BE2C (cell line): ENCODE measurements at regions not wholly inside any gene's neighbourhood (a gene's known extent, or its start where the extent isn't known, plus 50 kb on each side); places are given as distances from the start of the nearest gene placed in this dataset.

ENCODE experiments used
- DNase-seq: peaks from one replicate; pipeline ENCODE4 v3.0.0-alpha.2; 2020
- H3K27me3 ChIP-seq: fragments of 250-450 bp; sonication (Bioruptor Pico); 2 replicates; pipeline ENCODE4 v1.5.1; 2020; ENCODE audit warnings: mild to moderate bottlenecking
- H3K36me3 ChIP-seq: fragments of 250-450 bp; sonication (Bioruptor Pico); 2 replicates; pipeline ENCODE4 v1.5.1; 2020; ENCODE audit warnings: mild to moderate bottlenecking
- H3K4me1 ChIP-seq: fragments of 250-450 bp; sonication (Bioruptor Pico); 2 replicates; pipeline ENCODE4 v1.5.1; 2020
- H3K4me3 ChIP-seq: 2 replicates; pipeline ENCODE4 v1.5.1; 2011; ENCODE audit warnings: low read depth, low read length
- H3K9me3 ChIP-seq: fragments of 250-450 bp; sonication (Bioruptor Pico); 2 replicates; pipeline ENCODE4 v1.5.1; 2020
- TF ChIP-seq, protein P1 (sequence below): IDR thresholded peaks from 2 replicates; pipeline ENCODE4 v1.5.1; 2012; ENCODE audit warnings: mild to moderate bottlenecking, low read depth, low read length

DNA sequence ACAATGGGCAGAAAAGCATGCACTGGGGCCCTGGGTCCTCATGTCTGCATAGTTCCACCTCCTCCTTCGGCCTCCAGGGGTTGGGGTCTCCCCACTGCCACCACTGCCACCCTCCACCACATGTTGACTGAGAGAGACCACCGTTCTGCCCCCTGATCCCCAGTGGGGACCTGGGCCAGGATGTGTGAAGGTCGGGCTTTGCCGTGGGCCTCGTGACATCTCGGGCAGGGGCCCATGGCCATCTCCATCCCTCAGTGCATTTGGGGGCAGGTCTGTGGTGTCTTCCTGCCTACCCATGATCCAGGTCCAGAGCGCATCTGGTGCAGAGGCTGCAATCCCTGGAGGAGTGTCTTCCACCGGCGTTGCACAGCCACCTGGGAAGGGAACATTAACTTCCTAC lies 166.8 kb upstream of the POU3F3 start:
- Histone ChIP-seq H3K4me3 (no peak overlapping the region), H3K4me1 (no peaks in the 10 kb centered on the region), H3K36me3 (no peaks in the 10 kb centered on the region), H3K27me3 (no peaks in the 10 kb centered on the region), H3K9me3 (no peaks in the 10 kb centered on the region)
- DNase-seq = no peak
- TF ChIP-seq, protein P1, sequence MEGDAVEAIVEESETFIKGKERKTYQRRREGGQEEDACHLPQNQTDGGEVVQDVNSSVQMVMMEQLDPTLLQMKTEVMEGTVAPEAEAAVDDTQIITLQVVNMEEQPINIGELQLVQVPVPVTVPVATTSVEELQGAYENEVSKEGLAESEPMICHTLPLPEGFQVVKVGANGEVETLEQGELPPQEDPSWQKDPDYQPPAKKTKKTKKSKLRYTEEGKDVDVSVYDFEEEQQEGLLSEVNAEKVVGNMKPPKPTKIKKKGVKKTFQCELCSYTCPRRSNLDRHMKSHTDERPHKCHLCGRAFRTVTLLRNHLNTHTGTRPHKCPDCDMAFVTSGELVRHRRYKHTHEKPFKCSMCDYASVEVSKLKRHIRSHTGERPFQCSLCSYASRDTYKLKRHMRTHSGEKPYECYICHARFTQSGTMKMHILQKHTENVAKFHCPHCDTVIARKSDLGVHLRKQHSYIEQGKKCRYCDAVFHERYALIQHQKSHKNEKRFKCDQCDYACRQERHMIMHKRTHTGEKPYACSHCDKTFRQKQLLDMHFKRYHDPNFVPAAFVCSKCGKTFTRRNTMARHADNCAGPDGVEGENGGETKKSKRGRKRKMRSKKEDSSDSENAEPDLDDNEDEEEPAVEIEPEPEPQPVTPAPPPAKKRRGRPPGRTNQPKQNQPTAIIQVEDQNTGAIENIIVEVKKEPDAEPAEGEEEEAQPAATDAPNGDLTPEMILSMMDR = no peak

DNA sequence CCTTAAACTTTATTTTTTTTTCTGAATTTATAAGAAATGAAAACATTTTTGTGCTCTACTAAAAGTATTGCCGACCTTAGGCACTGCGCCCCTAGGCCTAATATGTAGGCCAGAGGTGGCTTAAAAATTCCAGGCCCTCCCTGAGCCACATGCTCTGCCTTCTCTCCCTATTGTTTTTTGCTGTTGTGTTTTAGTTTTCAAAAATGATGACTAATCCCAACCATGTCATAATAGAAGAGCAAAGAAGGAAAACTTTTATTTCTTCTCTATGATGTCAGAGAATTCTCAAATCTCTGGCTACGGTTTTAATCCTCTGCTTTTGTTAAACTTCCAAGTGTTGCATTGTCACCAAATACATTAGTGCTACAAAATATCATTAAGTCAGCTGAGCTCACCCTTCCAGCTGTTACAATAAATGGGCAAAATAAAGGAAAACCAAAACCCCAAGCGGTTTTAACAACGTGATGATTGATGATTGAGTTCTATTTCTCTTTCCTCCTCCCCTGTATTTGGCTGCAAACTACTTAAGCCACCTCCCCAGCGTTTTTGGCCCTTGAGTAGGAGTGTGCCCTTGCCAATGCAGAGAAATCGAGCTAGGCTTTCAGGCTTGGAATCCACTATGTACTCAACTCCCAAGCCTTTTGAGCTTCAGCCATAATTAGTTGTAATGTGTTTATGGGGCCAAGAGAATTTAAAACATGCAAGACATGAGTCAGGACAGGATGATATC lies 163.5 kb upstream of the POU3F3 start:
- H3K27me3 ChIP-seq = no peaks in the 10 kb centered on the region
- TF ChIP-seq, protein P1 = no peak

DNA sequence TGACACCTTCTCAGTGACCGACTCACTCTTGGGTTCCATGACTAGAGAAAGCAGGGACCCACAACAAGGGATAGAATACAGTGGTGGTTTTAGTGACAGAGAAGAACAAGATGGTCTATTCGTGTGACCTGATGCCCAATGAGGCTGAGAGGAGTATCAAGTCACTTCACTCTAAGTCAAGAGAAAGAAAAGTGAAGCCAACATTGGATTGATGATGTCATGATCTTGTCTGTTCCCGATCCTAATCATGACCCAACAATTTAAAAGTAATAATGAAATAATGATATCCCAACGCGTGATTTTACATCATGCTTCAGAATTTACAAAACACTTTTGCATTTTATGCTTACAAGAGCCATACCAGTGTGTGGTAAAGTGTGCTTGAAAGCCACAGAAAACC lies 155.6 kb upstream of the POU3F3 start:
- DNase-seq = no peak
- H3K9me3 ChIP-seq = no peaks in the 10 kb centered on the region
- no peaks in the 10 kb centered on the region; the same call in 1 of the 2 replicates for H3K4me1 ChIP-seq
- no peaks in the 10 kb centered on the region for H3K27me3 ChIP-seq
- H3K4me3 ChIP-seq = no peak overlapping the region
- TF ChIP-seq, protein P1 = no peak
- H3K36me3 ChIP-seq = no peaks in the 10 kb centered on the region

More for the DNA sequence above, 163.5 kb upstream of the POU3F3 start:
- no peak overlapping the region for H3K4me3 ChIP-seq
- no peaks in the 10 kb centered on the region for H3K36me3 ChIP-seq
- no peaks in the 10 kb centered on the region for H3K9me3 ChIP-seq
- H3K4me1 ChIP-seq = no peaks in the 10 kb centered on the region
- DNase-seq = no peak

DNA sequence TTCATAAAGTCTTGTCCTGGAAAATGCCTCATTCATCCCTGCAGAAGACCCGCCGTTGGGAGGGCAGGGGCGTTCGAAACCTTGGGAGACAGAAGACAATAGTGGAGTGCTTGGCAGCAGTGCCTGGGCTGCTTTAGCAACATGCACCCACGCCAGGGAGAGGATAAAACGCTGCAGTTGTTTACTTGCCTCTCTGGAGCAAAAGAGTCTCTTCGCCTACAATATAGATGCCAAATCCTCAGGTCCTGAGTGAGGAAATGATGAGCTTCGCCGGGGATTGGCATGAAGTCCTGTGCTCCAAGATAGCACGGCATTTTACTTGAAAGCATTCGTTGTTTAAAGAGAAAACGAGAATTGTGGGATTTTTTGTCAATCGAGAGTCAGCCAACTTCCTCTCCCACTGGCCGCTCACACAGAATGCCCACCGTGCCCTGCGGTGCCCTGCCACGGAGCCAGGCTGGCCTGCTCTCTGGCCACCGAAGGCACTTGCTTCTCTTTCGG lies 152.5 kb upstream of the POU3F3 start:
- Histone ChIP-seq H3K27me3 (no peaks in the 10 kb centered on the region), H3K4me1 (no peaks in the 10 kb centered on the region; the same call in 1 of the 2 replicates), H3K4me3 (no peak overlapping the region), H3K36me3 (no peaks in the 10 kb centered on the region), H3K9me3 (no peaks in the 10 kb centered on the region)
- no peak for DNase-seq
- TF ChIP-seq, protein P1 = no peak

DNA sequence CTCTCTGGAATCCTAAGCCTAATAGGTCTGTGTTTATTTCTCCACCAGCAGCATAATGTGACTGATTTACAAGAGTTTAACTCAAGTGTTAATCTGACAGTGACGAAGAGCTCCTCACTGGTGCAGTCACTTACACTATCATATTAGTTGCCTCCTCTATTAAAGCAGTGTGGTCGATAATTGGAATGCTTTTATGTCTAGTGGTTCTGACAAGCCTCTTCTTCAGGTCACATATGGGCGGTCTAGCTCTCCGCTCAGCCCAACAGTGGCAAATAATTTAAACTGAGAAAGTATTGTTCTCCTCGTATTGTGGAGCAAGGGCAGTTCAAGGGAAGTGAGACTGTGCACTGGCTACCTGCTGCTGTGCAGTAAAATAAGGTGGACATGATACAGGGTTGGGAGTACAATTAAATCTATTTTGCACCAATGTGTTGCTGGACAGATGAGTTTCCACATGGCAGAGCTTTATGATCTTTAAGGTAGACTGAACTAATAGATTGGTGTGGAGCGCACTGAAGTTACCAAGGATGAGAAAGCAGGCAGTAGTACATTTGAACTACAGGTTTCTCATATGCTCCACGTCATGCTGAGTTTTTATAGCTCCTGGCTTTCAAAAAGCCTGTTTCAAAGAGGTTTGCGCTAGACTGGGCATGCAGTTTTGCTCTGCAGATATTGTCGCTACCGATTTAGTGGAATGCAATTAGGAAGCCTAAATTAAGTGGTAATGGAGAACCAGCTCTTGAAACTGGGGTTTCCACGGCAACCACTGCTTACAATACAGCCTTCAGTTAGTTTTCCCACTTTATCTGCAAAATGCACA lies 151.7 kb upstream of the POU3F3 start:
- no peaks in the 10 kb centered on the region for H3K27me3 ChIP-seq
- no peaks in the 10 kb centered on the region for H3K9me3 ChIP-seq
- H3K4me1 ChIP-seq = no peaks in the 10 kb centered on the region; the same call in none of the 2 replicates
- no peak for DNase-seq
- TF ChIP-seq, protein P1 = no peak
- peak overlapping the region; percentile 29 for H3K4me3 ChIP-seq
- H3K36me3 ChIP-seq = no peaks in the 10 kb centered on the region

DNA sequence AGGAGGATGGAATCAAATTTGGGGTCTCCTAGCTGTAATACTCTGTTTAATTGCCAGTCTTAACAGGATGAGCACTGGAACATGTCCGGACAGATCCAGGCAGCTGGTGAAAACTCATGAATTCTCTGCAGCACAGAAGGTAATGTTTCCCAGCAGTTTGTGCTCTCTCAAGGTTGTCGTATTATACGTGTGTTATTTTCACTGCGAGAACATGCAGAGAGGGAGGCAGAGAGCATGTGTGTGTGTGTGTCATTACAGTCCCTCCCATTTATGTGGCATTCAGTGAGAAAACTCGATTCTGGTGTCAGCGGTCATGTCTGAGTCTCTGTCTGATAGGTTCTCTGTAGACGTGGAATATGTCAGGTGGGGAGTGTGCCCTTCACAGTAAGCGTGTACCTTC lies 150.2 kb upstream of the POU3F3 start:
- no peak for DNase-seq

More for the DNA sequence above, 150.2 kb upstream of the POU3F3 start:
- Histone ChIP-seq H3K36me3 (no peaks in the 10 kb centered on the region), H3K4me3 (no peak overlapping the region), H3K9me3 (no peaks in the 10 kb centered on the region), H3K4me1 (no peaks in the 10 kb centered on the region; the same call in none of the 2 replicates), H3K27me3 (no peaks in the 10 kb centered on the region)
- TF ChIP-seq, protein P1 = no peak
